Activated naive CD4-positive, alpha-beta T cell treated with anti-CD3 and anti-CD28 coated beads, Interleukin-2, amount 10 ng/mL, durations not matched to agents 7 days and 5 days (primary cell): ENCODE measurements at regions not wholly inside any gene's neighbourhood (a gene's known extent, or its start where the extent isn't known, plus 50 kb on each side); places are given as distances from the start of the nearest gene placed in this dataset.

Source experiments
- CTCF ChIA-PET: fragments of 350-600 bp; sonication (Branson Sonifier 250); formaldehyde crosslinking; loops from one replicate; lab custom pipeline; 2021; ENCODE audit warnings: antibody characterized with exemption; lab: Charles Lee
- DNase-seq: peaks from one replicate; pipeline ENCODE4 v3.0.0-alpha.2; 2020
- H3K27ac Mint-ChIP-seq: one replicate; pipeline ENCODE4 v1.8.0; 2021; ENCODE audit warnings: mild to moderate bottlenecking, moderate library complexity, mixed read lengths
- H3K27me3 Mint-ChIP-seq: one replicate; pipeline ENCODE4 v1.8.0; 2021; ENCODE audit warnings: mild to moderate bottlenecking, mixed read lengths
- H3K36me3 Mint-ChIP-seq: one replicate; pipeline ENCODE4 v1.8.0; 2021; ENCODE audit warnings: mixed read lengths
- H3K4me1 Mint-ChIP-seq: one replicate; pipeline ENCODE4 v1.8.0; 2021; ENCODE audit warnings: mixed read lengths
- H3K4me3 Mint-ChIP-seq: one replicate; pipeline ENCODE4 v1.8.0; 2021; ENCODE audit warnings: mild to moderate bottlenecking, moderate library complexity, mixed read lengths
- H3K9me3 Mint-ChIP-seq: one replicate; pipeline ENCODE4 v1.8.0; 2021; ENCODE audit warnings: mixed read lengths

- CTCF ChIA-PET: no interaction called here
- no peak for DNase-seq
- Mint-ChIP-seq H3K4me3 (no peak overlapping the region), H3K9me3 (no peaks in the 10 kb centered on the region), H3K4me1 (no peaks in the 10 kb centered on the region), H3K27ac (no peak overlapping the region), H3K27me3 (peaks cover 26% of the 10 kb centered on the region), H3K36me3 (no peaks in the 10 kb centered on the region)
These were observed 243.5 kb upstream of the ZNF32 start for GRCh38 chr10:43892062-43892770.

- CTCF ChIA-PET: no interaction called here
- no peak overlapping the region for H3K27ac Mint-ChIP-seq
- no peak for DNase-seq
- no peaks in the 10 kb centered on the region for H3K9me3 Mint-ChIP-seq
- peaks cover 26% of the 10 kb centered on the region for H3K27me3 Mint-ChIP-seq
- H3K36me3 Mint-ChIP-seq: no peaks in the 10 kb centered on the region
- H3K4me1 Mint-ChIP-seq: no peaks in the 10 kb centered on the region
- H3K4me3 Mint-ChIP-seq: no peak overlapping the region
These were observed 242.6 kb upstream of the ZNF32 start for GRCh38 chr10:43891241-43891640.

GRCh38 chr10:43890124-43890523 is 241.4 kb upstream of the ZNF32 start:
- Mint-ChIP-seq H3K27me3 (peaks cover 29% of the 10 kb centered on the region), H3K9me3 (no peaks in the 10 kb centered on the region), H3K4me3 (no peak overlapping the region), H3K27ac (no peak overlapping the region), H3K4me1 (no peaks in the 10 kb centered on the region), H3K36me3 (no peaks in the 10 kb centered on the region)
- no peak for DNase-seq
- CTCF ChIA-PET: no interaction called here

GRCh38 chr10:43888586-43888985 is 239.9 kb upstream of the ZNF32 start:
- no peak for DNase-seq
- Mint-ChIP-seq H3K36me3 (no peaks in the 10 kb centered on the region), H3K27ac (no peak overlapping the region), H3K9me3 (no peaks in the 10 kb centered on the region), H3K27me3 (peaks cover 36% of the 10 kb centered on the region), H3K4me1 (no peaks in the 10 kb centered on the region), H3K4me3 (no peak overlapping the region)
- CTCF ChIA-PET: no interaction called here

GRCh38 chr10:43885842-43886241 is 237.2 kb upstream of the ZNF32 start:
- no peak for DNase-seq
- Mint-ChIP-seq H3K36me3 (no peaks in the 10 kb centered on the region), H3K4me3 (no peak overlapping the region), H3K4me1 (no peaks in the 10 kb centered on the region), H3K27me3 (peaks cover 34% of the 10 kb centered on the region), H3K9me3 (no peaks in the 10 kb centered on the region), H3K27ac (no peak overlapping the region)
- CTCF ChIA-PET: interaction anchor here (0.5 kb wide), 1 partner anchor 22 kb away, joined by 3 read pairs; no protein-coding TSS in a partner anchor

- Mint-ChIP-seq H3K36me3 (no peaks in the 10 kb centered on the region), H3K4me3 (no peak overlapping the region), H3K9me3 (no peaks in the 10 kb centered on the region), H3K27ac (no peak overlapping the region), H3K4me1 (no peaks in the 10 kb centered on the region), H3K27me3 (peaks cover 30% of the 10 kb centered on the region)
- CTCF ChIA-PET: interaction anchor here (0.5 kb wide), 1 partner anchor 23 kb away, joined by 3 read pairs; no protein-coding TSS in a partner anchor
- no peak for DNase-seq
These were observed 236.6 kb upstream of the ZNF32 start for GRCh38 chr10:43885252-43885651.

GRCh38 chr10:43884501-43885105 is 235.9 kb upstream of the ZNF32 start:
- no peaks in the 10 kb centered on the region for H3K4me1 Mint-ChIP-seq
- no peak overlapping the region for H3K27ac Mint-ChIP-seq
- CTCF ChIA-PET: no interaction called here

GRCh38 chr10:43882711-43883110 is 234.0 kb upstream of the ZNF32 start:
- DNase-seq: no peak
- H3K27ac Mint-ChIP-seq: no peak overlapping the region
- CTCF ChIA-PET: no interaction called here
- H3K36me3 Mint-ChIP-seq: no peaks in the 10 kb centered on the region
- no peak overlapping the region for H3K4me3 Mint-ChIP-seq
- H3K9me3 Mint-ChIP-seq: no peaks in the 10 kb centered on the region
- H3K27me3 Mint-ChIP-seq: peaks cover 32% of the 10 kb centered on the region
- no peaks in the 10 kb centered on the region for H3K4me1 Mint-ChIP-seq

More at GRCh38 chr10:43884501-43885105, 235.9 kb upstream of the ZNF32 start:
- no peak for DNase-seq
- Mint-ChIP-seq H3K27me3 (peaks cover 36% of the 10 kb centered on the region), H3K36me3 (no peaks in the 10 kb centered on the region), H3K9me3 (no peaks in the 10 kb centered on the region), H3K4me3 (no peak overlapping the region)

GRCh38 chr10:43881657-43882056 is 233.0 kb upstream of the ZNF32 start:
- CTCF ChIA-PET: interaction anchor here (0.7 kb wide), 1 partner anchor 198 kb away, joined by 3 read pairs; no protein-coding TSS in a partner anchor
- H3K36me3 Mint-ChIP-seq: no peaks in the 10 kb centered on the region
- H3K27me3 Mint-ChIP-seq: peaks cover 32% of the 10 kb centered on the region
- no peaks in the 10 kb centered on the region for H3K9me3 Mint-ChIP-seq
- H3K4me3 Mint-ChIP-seq: no peak overlapping the region
- no peaks in the 10 kb centered on the region for H3K4me1 Mint-ChIP-seq
- no peak overlapping the region for H3K27ac Mint-ChIP-seq
- no peak for DNase-seq

- Mint-ChIP-seq H3K27me3 (peaks cover 23% of the 10 kb centered on the region), H3K9me3 (no peaks in the 10 kb centered on the region), H3K4me1 (no peaks in the 10 kb centered on the region), H3K27ac (no peak overlapping the region), H3K4me3 (no peak overlapping the region), H3K36me3 (no peaks in the 10 kb centered on the region)
- CTCF ChIA-PET: no interaction called here
- DNase-seq: no peak
These were observed 231.5 kb upstream of the ZNF32 start for GRCh38 chr10:43880160-43880559.

- Mint-ChIP-seq H3K27me3 (peaks cover 19% of the 10 kb centered on the region), H3K27ac (no peak overlapping the region), H3K4me1 (no peaks in the 10 kb centered on the region), H3K4me3 (no peak overlapping the region), H3K36me3 (no peaks in the 10 kb centered on the region), H3K9me3 (no peaks in the 10 kb centered on the region)
- CTCF ChIA-PET: no interaction called here
- no peak for DNase-seq
These were observed 231.1 kb upstream of the ZNF32 start for GRCh38 chr10:43879742-43880141.

GRCh38 chr10:43879162-43879561 is 230.5 kb upstream of the ZNF32 start:
- Mint-ChIP-seq H3K9me3 (no peaks in the 10 kb centered on the region), H3K4me3 (no peak overlapping the region), H3K27me3 (peaks cover 18% of the 10 kb centered on the region), H3K4me1 (no peaks in the 10 kb centered on the region), H3K36me3 (no peaks in the 10 kb centered on the region), H3K27ac (no peak overlapping the region)
- CTCF ChIA-PET: no interaction called here
- no peak for DNase-seq

- H3K27me3 Mint-ChIP-seq: peaks cover 22% of the 10 kb centered on the region
- H3K9me3 Mint-ChIP-seq: no peaks in the 10 kb centered on the region
- H3K36me3 Mint-ChIP-seq: no peaks in the 10 kb centered on the region
- H3K4me3 Mint-ChIP-seq: no peak overlapping the region
- H3K27ac Mint-ChIP-seq: no peak overlapping the region
- no peaks in the 10 kb centered on the region for H3K4me1 Mint-ChIP-seq
- CTCF ChIA-PET: no interaction called here
- no peak for DNase-seq
These were observed 229.7 kb upstream of the ZNF32 start for GRCh38 chr10:43878386-43878785.

- DNase-seq: no peak
- Mint-ChIP-seq H3K4me3 (no peak overlapping the region), H3K4me1 (no peaks in the 10 kb centered on the region), H3K36me3 (no peaks in the 10 kb centered on the region), H3K27me3 (peaks cover 21% of the 10 kb centered on the region), H3K27ac (no peak overlapping the region), H3K9me3 (no peaks in the 10 kb centered on the region)
- CTCF ChIA-PET: no interaction called here
These were observed 228.3 kb upstream of the ZNF32 start for GRCh38 chr10:43876976-43877375.

GRCh38 chr10:43874984-43875383 is 226.3 kb upstream of the ZNF32 start:
- CTCF ChIA-PET: no interaction called here
- no peak for DNase-seq
- Mint-ChIP-seq H3K9me3 (no peaks in the 10 kb centered on the region), H3K4me1 (no peaks in the 10 kb centered on the region), H3K27ac (no peak overlapping the region), H3K36me3 (no peaks in the 10 kb centered on the region), H3K4me3 (no peak overlapping the region), H3K27me3 (peaks cover 13% of the 10 kb centered on the region)
